ENCODE measurements at regions not wholly inside any gene's neighbourhood (a gene's known extent, or its start where the extent isn't known, plus 50 kb on each side); places are given as distances from the start of the nearest gene placed in this dataset.

DNA sequence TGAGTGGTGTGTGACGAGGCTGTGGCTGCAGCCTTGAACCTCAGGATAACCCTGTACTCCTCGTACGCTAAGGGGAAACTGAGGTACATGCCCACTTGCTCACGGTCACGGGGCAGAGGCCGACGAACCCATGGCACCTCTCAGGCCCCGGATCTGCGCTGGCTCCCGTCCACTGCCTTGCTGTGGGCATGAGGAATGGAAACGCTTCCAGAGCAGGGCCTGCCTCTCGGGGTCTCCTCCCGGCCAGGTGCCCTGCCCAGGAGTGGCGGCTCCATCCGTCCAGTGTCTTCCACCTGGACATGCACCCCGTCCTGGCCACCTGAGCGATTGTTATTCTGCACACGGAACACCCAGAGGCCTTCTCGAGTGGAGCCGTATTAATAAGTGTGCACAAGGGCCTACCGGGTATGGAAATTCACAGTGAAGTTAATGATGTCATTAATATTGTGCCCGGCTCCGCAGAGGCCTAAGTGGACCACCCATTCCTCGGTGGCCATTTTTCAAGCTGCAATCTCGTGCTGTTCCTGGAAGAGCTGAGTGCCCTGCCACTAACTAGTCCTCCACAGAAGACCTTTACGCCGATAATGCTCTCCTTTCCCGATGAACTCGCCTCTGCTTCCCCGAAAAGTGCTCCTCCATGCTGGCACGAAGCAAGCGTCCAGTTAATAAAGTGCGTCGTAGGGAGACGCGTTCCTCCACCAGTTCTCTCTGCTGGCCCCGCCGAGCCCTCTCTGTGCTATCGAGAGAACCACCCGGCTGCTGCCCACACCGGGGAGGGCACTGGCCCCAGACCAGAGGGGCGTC, 927.9 kb downstream of the BRD1 start (continued):
- TF ChIP-seq, protein P1, sequence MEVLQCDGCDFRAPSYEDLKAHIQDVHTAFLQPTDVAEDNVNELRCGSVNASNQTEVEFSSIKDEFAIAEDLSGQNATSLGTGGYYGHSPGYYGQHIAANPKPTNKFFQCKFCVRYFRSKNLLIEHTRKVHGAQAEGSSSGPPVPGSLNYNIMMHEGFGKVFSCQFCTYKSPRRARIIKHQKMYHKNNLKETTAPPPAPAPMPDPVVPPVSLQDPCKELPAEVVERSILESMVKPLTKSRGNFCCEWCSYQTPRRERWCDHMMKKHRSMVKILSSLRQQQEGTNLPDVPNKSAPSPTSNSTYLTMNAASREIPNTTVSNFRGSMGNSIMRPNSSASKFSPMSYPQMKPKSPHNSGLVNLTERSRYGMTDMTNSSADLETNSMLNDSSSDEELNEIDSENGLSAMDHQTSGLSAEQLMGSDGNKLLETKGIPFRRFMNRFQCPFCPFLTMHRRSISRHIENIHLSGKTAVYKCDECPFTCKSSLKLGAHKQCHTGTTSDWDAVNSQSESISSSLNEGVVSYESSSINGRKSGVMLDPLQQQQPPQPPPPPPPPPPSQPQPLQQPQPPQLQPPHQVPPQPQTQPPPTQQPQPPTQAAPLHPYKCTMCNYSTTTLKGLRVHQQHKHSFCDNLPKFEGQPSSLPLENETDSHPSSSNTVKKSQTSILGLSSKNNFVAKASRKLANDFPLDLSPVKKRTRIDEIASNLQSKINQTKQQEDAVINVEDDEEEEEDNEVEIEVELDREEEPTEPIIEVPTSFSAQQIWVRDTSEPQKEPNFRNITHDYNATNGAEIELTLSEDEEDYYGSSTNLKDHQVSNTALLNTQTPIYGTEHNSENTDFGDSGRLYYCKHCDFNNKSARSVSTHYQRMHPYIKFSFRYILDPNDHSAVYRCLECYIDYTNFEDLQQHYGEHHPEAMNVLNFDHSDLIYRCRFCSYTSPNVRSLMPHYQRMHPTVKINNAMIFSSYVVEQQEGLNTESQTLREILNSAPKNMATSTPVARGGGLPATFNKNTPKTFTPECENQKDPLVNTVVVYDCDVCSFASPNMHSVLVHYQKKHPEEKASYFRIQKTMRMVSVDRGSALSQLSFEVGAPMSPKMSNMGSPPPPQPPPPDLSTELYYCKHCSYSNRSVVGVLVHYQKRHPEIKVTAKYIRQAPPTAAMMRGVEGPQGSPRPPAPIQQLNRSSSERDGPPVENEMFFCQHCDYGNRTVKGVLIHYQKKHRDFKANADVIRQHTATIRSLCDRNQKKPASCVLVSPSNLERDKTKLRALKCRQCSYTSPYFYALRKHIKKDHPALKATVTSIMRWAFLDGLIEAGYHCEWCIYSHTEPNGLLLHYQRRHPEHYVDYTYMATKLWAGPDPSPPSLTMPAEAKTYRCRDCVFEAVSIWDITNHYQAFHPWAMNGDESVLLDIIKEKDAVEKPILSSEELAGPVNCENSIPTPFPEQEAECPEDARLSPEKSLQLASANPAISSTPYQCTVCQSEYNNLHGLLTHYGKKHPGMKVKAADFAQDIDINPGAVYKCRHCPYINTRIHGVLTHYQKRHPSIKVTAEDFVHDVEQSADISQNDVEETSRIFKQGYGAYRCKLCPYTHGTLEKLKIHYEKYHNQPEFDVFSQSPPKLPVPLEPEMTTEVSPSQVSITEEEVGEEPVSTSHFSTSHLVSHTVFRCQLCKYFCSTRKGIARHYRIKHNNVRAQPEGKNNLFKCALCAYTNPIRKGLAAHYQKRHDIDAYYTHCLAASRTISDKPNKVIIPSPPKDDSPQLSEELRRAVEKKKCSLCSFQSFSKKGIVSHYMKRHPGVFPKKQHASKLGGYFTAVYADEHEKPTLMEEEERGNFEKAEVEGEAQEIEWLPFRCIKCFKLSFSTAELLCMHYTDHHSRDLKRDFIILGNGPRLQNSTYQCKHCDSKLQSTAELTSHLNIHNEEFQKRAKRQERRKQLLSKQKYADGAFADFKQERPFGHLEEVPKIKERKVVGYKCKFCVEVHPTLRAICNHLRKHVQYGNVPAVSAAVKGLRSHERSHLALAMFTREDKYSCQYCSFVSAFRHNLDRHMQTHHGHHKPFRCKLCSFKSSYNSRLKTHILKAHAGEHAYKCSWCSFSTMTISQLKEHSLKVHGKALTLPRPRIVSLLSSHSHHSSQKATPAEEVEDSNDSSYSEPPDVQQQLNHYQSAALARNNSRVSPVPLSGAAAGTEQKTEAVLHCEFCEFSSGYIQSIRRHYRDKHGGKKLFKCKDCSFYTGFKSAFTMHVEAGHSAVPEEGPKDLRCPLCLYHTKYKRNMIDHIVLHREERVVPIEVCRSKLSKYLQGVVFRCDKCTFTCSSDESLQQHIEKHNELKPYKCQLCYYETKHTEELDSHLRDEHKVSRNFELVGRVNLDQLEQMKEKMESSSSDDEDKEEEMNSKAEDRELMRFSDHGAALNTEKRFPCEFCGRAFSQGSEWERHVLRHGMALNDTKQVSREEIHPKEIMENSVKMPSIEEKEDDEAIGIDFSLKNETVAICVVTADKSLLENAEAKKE (CRISPR knock-in tag; IDR thresholded peaks at IDR 0.05) = no peak

DNA sequence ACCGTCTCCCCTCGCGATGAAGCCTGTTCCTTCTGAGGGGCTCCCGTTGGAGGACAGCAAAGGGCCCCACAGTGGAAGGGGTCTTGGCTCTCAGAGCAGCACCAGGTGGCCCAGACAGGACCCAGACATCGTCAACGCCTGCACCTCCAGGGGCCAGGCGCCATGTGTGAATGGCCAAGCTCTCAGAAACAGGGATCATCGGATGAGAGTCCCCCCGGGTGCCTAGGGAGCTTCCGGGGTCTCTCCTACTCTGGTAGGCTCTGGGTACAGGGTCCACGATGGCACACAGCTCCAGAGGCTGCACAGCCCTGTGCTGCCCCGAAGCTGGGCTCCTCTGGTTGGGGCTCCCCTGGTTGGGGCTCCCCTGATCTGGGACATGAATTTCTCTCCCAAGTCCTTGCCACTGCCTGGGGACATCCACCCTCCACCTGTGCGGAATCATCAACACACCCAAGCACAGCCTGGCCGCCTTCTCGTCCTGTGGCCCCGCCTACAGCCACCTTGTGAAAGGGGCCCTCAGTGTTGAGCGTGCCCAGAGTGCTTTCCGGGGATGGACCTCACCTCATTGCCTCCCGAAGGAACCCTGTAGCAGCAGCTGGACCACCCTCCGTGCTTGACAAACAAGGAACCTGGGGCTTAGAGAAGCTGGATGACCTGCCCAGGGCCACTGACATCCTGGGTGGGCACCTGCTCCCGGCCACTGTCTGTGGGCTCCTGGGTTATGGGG, 929.0 kb downstream of the BRD1 start:
- Histone ChIP-seq H4K20me1 (replicated peaks; ENCODE audit: insufficient read depth) (no peaks in the 10 kb centered on the region), H3K27me3 (ENCODE audit: insufficient read depth) (no peaks in the 10 kb centered on the region), H3K4me1 (ENCODE audit: insufficient read depth) (no peaks in the 10 kb centered on the region), H3F3A (replicated peaks; ENCODE audit: low read depth) (no peaks in the 10 kb centered on the region), H3K27ac (ENCODE audit: low read depth) (no peak overlapping the region), H3K4me3 (no peak overlapping the region), H3K36me3 (ENCODE audit: insufficient read depth) (no peaks in the 10 kb centered on the region), H3K9me2 (ENCODE audit: insufficient read depth) (no peaks in the 10 kb centered on the region), H3K79me2 (replicated peaks; ENCODE audit: insufficient read depth) (no peaks in the 10 kb centered on the region), H3K4me2 (no peak overlapping the region), H2AFZ (no peak overlapping the region)
- ATAC-seq (no peak), DNase-seq (ENCODE audit: low spot score) (no peak)
- Mint-ChIP-seq H3K27ac (no peak overlapping the region), H3K4me1 (no peaks in the 10 kb centered on the region; the same call in 2 of the 3 replicates), H3K27me3 (ENCODE audit: insufficient read depth, low read depth, poor library complexity) (peaks cover 6% of the 10 kb centered on the region), H3K4me3 (no peak overlapping the region), H3K9me3 (no peaks in the 10 kb centered on the region), H3K36me3 (ENCODE audit: low read depth) (no peaks in the 10 kb centered on the region)
- TF ChIP-seq CREB1 (CRISPR knock-in tag; IDR thresholded peaks at IDR 0.05; ENCODE audit: low read depth) (no peak), ZNF114 (CRISPR knock-in tag; IDR thresholded peaks at IDR 0.05) (no peak), JUNB (IDR thresholded peaks at IDR 0.05; ENCODE audit: unreplicated experiment) (no peak), EZH2phosphoT487 (IDR thresholded peaks at IDR 0.05; ENCODE audit: unreplicated experiment) (no peak), POLR2AphosphoS5 (IDR thresholded peaks at IDR 0.05; ENCODE audit: low read depth) (no peak), NANOG (IDR thresholded peaks at IDR 0.05; ENCODE audit: borderline replicate concordance) (no peak), ZNF331 (CRISPR knock-in tag; IDR thresholded peaks at IDR 0.05; ENCODE audit: low read depth) (no peak)
- TF ChIP-seq, protein P1 (CRISPR knock-in tag; IDR thresholded peaks at IDR 0.05) = no peak

Data from GM23338 (cell line).